ENCODE measurements at regions not wholly inside any gene's neighbourhood (a gene's known extent, or its start where the extent isn't known, plus 50 kb on each side); places are given as distances from the start of the nearest gene placed in this dataset.

- TF ChIP-seq CTCF (IDR thresholded peaks at IDR 0.05) (no peak), POLR2A (IDR thresholded peaks at IDR 0.05) (no peak)
Observed at GRCh38 chr14:27270716-27271115, 672.9 kb upstream of the NOVA1 start.

All from thyroid gland (tissue), 4 donors.